ENCODE measurements at regions not wholly inside any gene's neighbourhood (a gene's known extent, or its start where the extent isn't known, plus 50 kb on each side); places are given as distances from the start of the nearest gene placed in this dataset.
A peak's percentile ranks its signal among the peaks of the same experiment; 100 is the strongest.
"Not testable (repeated sequence)": the region's sequence is repeated elsewhere in the genome, so short reads cannot be mapped to it uniquely, and the experiment has no call there.

DNA sequence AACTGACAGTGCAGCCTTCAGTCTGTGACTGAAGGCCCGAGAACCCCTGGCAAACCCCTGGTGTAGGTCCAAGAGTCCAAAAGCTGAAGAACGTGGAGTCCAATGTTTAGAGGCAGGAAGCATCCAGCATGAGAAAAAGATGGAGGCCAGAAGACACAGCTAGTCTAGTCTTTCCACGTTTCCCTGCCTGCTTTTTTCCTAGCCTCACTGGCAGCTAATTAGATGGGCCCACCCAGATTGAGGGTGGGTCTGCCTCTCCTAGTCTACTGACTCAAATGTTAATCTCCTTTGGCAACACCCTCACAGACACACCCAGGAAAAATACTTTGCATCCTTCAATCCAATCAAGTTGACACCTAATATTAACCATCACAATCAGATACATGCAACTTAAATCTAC is 87.8 kb downstream of the TENT5D start:
- H3K27me3 Mint-ChIP-seq (ENCODE audit: low read depth); H3K4me1 Mint-ChIP-seq; H3K27ac Mint-ChIP-seq; H3K36me3 Mint-ChIP-seq; H3K4me3 Mint-ChIP-seq; DNase-seq (ENCODE audit: low spot score in 2 of 2, unreplicated experiment in 2 of 2): not testable (repeated sequence)
- H3K9me3 Mint-ChIP-seq, result peaks cover 51% of the 10 kb centered on the region

DNA sequence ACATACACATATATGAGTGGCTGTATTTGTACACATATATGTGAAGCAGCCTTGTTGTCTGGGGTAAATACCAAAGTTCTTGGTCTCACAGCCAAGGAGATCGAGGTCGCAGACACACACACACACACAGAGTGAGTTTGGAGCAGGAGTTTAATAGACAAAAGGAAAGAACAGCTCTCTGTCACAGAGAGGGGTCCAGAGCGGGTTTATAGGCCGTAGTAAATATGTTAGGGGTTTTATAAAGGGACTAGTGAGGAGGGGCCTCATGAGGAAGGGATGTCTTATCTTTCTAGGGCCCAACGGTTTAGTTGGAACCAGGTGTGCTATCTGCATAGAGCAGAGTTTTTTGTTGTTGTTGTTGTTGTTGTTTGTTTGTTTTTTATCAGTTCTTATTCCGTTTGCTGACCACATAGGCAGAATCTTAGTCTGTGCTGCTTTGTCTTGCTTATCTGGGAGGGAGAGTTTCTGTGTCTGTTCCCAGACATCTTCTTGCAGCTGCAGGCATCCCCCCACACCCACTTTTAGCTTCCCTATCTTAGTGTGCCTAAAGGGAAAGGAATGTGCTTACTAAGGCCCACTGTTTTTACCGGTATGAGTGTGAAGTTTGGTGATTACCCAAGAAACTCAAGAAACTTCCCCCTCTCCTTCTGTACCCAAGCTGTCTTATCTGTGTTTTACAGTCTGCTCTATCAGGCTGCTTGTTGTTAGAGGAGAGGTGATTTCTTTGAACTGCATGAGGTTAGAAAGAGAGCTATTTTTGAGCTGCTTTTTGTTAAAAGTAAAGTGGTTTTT is 91.9 kb downstream of the TENT5D start:
- Mint-ChIP-seq H3K27ac (peak overlapping the region; percentile 60), H3K9me3 (peaks cover 46% of the 10 kb centered on the region), H3K27me3 (ENCODE audit: low read depth) (no peaks in the 10 kb centered on the region), H3K4me3 (no peak overlapping the region), H3K4me1 (peaks cover 5% of the 10 kb centered on the region), H3K36me3 (no peaks in the 10 kb centered on the region)
- TF ChIP-seq, protein P1, sequence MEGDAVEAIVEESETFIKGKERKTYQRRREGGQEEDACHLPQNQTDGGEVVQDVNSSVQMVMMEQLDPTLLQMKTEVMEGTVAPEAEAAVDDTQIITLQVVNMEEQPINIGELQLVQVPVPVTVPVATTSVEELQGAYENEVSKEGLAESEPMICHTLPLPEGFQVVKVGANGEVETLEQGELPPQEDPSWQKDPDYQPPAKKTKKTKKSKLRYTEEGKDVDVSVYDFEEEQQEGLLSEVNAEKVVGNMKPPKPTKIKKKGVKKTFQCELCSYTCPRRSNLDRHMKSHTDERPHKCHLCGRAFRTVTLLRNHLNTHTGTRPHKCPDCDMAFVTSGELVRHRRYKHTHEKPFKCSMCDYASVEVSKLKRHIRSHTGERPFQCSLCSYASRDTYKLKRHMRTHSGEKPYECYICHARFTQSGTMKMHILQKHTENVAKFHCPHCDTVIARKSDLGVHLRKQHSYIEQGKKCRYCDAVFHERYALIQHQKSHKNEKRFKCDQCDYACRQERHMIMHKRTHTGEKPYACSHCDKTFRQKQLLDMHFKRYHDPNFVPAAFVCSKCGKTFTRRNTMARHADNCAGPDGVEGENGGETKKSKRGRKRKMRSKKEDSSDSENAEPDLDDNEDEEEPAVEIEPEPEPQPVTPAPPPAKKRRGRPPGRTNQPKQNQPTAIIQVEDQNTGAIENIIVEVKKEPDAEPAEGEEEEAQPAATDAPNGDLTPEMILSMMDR (IDR thresholded peaks at IDR 0.05; ENCODE audit: unreplicated experiment), result no peak
- no peak for DNase-seq (ENCODE audit: low spot score in 2 of 2, unreplicated experiment in 2 of 2)

DNA sequence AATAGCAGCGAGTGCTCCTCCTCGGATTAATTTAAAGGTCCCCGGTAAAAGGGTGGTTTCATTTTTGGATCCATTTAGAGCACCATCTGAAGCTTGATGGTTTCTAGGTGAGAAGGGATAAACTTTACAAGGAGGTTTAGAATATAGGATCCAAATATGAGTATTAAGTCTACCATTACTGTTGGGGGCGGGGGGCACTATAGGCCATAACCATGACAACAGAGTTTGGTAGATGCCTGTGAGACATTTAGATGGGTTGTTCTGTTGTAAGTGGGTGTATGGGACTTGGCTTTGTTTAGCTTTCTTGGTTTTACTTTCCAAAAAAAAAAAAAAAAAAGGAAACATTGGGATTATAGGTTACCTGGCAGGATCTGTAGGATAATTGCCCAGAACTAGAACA is 92.7 kb downstream of the TENT5D start:
- no peak for DNase-seq (ENCODE audit: low spot score in 2 of 2, unreplicated experiment in 2 of 2)
- Mint-ChIP-seq H3K4me3 (no peak overlapping the region), H3K4me1 (peaks cover 5% of the 10 kb centered on the region), H3K27me3 (ENCODE audit: low read depth) (no peaks in the 10 kb centered on the region), H3K9me3 (peaks cover 47% of the 10 kb centered on the region), H3K36me3 (no peaks in the 10 kb centered on the region), H3K27ac (peak overlapping the region; percentile 51)
- TF ChIP-seq, protein P1 (IDR thresholded peaks at IDR 0.05; ENCODE audit: unreplicated experiment), result no peak

DNA sequence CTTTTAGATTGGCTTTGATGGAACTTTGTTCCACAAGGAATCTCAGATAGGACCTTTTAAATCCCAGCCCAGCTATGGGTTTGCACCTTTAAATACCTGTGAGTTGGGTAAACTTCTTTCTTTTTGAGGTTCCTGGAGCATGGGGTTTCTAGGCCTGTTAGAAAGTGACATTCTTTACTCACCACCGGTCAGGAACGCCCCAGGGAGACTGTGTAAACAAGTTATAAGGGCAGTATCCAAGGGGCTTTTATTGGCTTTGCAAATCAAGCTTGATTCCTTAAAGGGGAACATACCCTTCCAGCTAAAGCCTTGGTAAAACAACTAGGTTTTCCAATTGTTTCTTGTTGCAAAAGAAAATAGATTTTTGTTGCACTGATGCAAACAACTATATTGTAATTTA is 93.4 kb downstream of the TENT5D start:
- H3K36me3 Mint-ChIP-seq, result no peaks in the 10 kb centered on the region
- H3K27me3 Mint-ChIP-seq (ENCODE audit: low read depth), result no peaks in the 10 kb centered on the region
- peaks cover 5% of the 10 kb centered on the region for H3K4me1 Mint-ChIP-seq
- no peak overlapping the region for H3K4me3 Mint-ChIP-seq
- H3K9me3 Mint-ChIP-seq, result peaks cover 49% of the 10 kb centered on the region
- TF ChIP-seq, protein P1 (IDR thresholded peaks at IDR 0.05; ENCODE audit: unreplicated experiment), result no peak
- H3K27ac Mint-ChIP-seq, result no peak overlapping the region
- no peak for DNase-seq (ENCODE audit: low spot score in 2 of 2, unreplicated experiment in 2 of 2)

DNA sequence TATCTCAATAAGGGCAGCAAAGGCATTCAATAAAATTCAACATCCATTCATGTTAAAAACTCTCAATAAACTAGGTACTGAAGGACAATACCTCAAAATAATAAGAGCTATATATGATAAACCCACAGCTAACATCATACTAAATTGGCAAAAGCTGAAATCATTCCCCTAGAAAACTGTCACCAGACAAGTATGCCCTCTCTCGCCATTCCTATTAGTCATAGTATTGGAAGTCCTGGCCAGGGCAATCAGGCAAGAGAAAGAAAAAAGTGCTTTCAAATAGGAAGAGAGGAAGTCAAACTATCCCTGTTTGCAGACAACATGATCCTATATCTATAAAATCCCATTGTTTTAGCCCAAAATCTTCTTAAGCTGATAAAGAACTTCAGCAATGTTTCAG is 116.8 kb downstream of the TENT5D start:
- DNase-seq (ENCODE audit: low spot score in 2 of 2, unreplicated experiment in 2 of 2), result no peak
- H3K36me3 Mint-ChIP-seq, result no peaks in the 10 kb centered on the region
- H3K4me1 Mint-ChIP-seq, result no peaks in the 10 kb centered on the region
- H3K9me3 Mint-ChIP-seq, result peaks cover 60% of the 10 kb centered on the region
- H3K27me3 Mint-ChIP-seq (ENCODE audit: low read depth), result no peaks in the 10 kb centered on the region
- no peak overlapping the region for H3K27ac Mint-ChIP-seq
- H3K4me3 Mint-ChIP-seq, result no peak overlapping the region
- TF ChIP-seq, protein P1 (IDR thresholded peaks at IDR 0.05; ENCODE audit: unreplicated experiment), result no peak

DNA sequence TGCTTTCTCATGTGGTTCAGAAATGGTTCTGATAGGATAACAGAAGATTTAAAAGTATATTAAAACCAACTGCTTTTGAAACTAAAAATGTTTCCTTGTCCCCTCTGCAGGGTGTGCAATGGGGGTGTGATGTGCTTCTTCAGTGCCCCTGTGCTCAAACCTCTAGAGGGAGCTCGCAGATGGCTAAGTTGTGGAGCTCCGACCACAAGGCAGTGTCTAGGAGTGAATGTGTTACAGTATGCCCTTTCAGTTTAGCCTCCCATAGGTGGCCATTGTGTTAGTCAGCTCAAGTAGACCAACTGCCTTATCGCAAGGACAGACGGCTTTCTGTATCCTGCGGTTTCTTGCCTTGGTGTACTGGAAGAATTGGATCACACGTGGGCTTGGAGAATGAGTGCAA is 130.5 kb downstream of the TENT5D start:
- Mint-ChIP-seq H3K4me1 (no peaks in the 10 kb centered on the region), H3K4me3 (no peak overlapping the region), H3K27me3 (ENCODE audit: low read depth) (no peaks in the 10 kb centered on the region), H3K27ac (no peak overlapping the region), H3K36me3 (no peaks in the 10 kb centered on the region), H3K9me3 (peaks cover 67% of the 10 kb centered on the region)
- TF ChIP-seq, protein P1 (IDR thresholded peaks at IDR 0.05; ENCODE audit: unreplicated experiment), result no peak
- DNase-seq (ENCODE audit: low spot score in 2 of 2, unreplicated experiment in 2 of 2), result no peak
